HCT116 (cell line): ENCODE measurements at regions not wholly inside any gene's neighbourhood (a gene's known extent, or its start where the extent isn't known, plus 50 kb on each side); places are given as distances from the start of the nearest gene placed in this dataset.

ENCODE experiments used
- ATAC-seq: fragments of 200-7000 bp; cut with Tn5 transposase; 2 replicates; pipeline ENCODE4 v1.9.1; 2020; ENCODE audit warnings: mild to moderate bottlenecking, moderate library complexity
- BruUV-seq: library from RNA; stranded (reverse); fragments of 400-500 nt; replicated peaks from 2 replicates; lab custom pipeline; 2021; lab: Mats Ljungman, UMichigan
- CTCF ChIA-PET: fragments of 300-600 bp; sonication (Branson Sonifier 250); formaldehyde crosslinking; loops from one replicate; lab custom pipeline; 2021; ENCODE audit warnings: antibody characterized with exemption; lab: Charles Lee
- POLR2A ChIA-PET: fragments of 300-600, 350-600 bp; sonication (Branson Sonifier 250); formaldehyde crosslinking; loops from one replicate; lab custom pipeline; 2021; ENCODE audit warnings: antibody characterized with exemption; lab: Charles Lee
- RAD21 ChIA-PET, 2 experiments: fragments of 300-600 bp; sonication (Branson Sonifier 250); formaldehyde crosslinking; loops; one replicate each; lab custom pipeline; 2023; ENCODE audit warnings: low total read pairs in 2 of 2; ENCODE audit not compliant: uncharacterized antibody in 2 of 2, unreplicated experiment in 2 of 2, low non-redundant PET in 1 of 2; lab: Charles Lee
- DNase-seq: peaks from one replicate; pipeline ENCODE4 v3.0.0-alpha.2; 2010; ENCODE audit warnings: low read depth, low spot score
- H2AFZ ChIP-seq: fragments of 200-600 bp; shearing (Covaris generic), sonication (generic); 2 replicates; pipeline ENCODE4 v1.6.1; 2017; ENCODE audit warnings: low read depth, mixed run types, mixed read lengths, antibody characterized with exemption, low read length; ENCODE audit not compliant: poor library complexity, severe bottlenecking
- H3K27ac ChIP-seq: 2 replicates; pipeline ENCODE4 v1.5.1; 2012; ENCODE audit warnings: low read depth, low read length
- H3K27me3 ChIP-seq: fragments of 200-600 bp; sonication (generic); 2 replicates; pipeline ENCODE4 v1.6.1; 2016; ENCODE audit warnings: mixed run types, low read length, mixed read lengths; ENCODE audit not compliant: insufficient read depth
- H3K36me3 ChIP-seq, 2 experiments: fragments of 200-500 bp in 1 of 2; fragments of 200-600 bp in 1 of 2; sonication (Bioruptor generic) in 1 of 2; sonication (generic) in 1 of 2; 2 replicates each; pipeline versions ENCODE4 v1.5.1 to v1.6.1; 2014 to 2016; ENCODE audit warnings: low read length in 2 of 2, inconsistent platforms in 1 of 2, mixed read lengths in 1 of 2, mixed run types in 1 of 2; ENCODE audit not compliant: insufficient read depth in 2 of 2, control insufficient read depth in 1 of 2
- H3K4me1 ChIP-seq, 2 experiments: fragments of 200-600 bp in 1 of 2; sonication (generic) in 1 of 2; 2 replicates each; pipeline versions ENCODE4 v1.5.1 to v1.6.1; 2012 to 2017; ENCODE audit warnings: low read length in 2 of 2, inconsistent platforms in 1 of 2, mild to moderate bottlenecking in 1 of 2, mixed read lengths in 1 of 2, mixed run types in 1 of 2, moderate library complexity in 1 of 2; ENCODE audit not compliant: insufficient read depth in 2 of 2, control insufficient read depth in 1 of 2
- H3K4me2 ChIP-seq: fragments of 200-600 bp; sonication (generic); 2 replicates; pipeline ENCODE4 v1.6.1; 2017; ENCODE audit warnings: mixed run types, low read length, mixed read lengths
- H3K4me3 ChIP-seq, 2 experiments: fragments of 200-600 bp in 1 of 2; sonication (generic) in 1 of 2; replicated peaks in 1 of 2; 2 replicates each; pipeline ENCODE4 v1.5.1; 2011 to 2016; ENCODE audit warnings: low read length in 2 of 2, control low read depth in 1 of 2, low read depth in 1 of 2, mild to moderate bottlenecking in 1 of 2, mixed read lengths in 1 of 2, mixed run types in 1 of 2
- H3K79me2 ChIP-seq: fragments of 200-600 bp; sonication (generic); 2 replicates; pipeline ENCODE4 v1.6.1; 2017; ENCODE audit warnings: mild to moderate bottlenecking, mixed run types, low read length, moderate library complexity, mixed read lengths; ENCODE audit not compliant: insufficient read depth
- H3K9ac ChIP-seq: fragments of 200-600 bp; sonication (generic); 2 replicates; pipeline ENCODE4 v1.6.1; 2016; ENCODE audit warnings: low read length, mixed read lengths
- H3K9me2 ChIP-seq: fragments of 200-600 bp; sonication (generic), shearing (Covaris generic); 2 replicates; pipeline ENCODE4 v1.6.1; 2017; ENCODE audit warnings: mixed run types, mild to moderate bottlenecking, moderate library complexity; ENCODE audit not compliant: insufficient read depth
- H3K9me3 ChIP-seq, 2 experiments: fragments of 200-500 bp in 1 of 2; fragments of 200-600 bp in 1 of 2; sonication (Bioruptor generic) in 1 of 2; sonication (generic) in 1 of 2; 2 replicates each; pipeline ENCODE4 v1.6.1; 2014 to 2017; ENCODE audit warnings: low read length in 2 of 2, mixed read lengths in 2 of 2, inconsistent platforms in 1 of 2, low read depth in 1 of 2, mild to moderate bottlenecking in 1 of 2, mixed run types in 1 of 2, moderate library complexity in 1 of 2; ENCODE audit not compliant: control insufficient read depth in 1 of 2, insufficient read depth in 1 of 2
- H4K20me1 ChIP-seq: fragments of 200-600 bp; sonication (generic), shearing (Covaris generic); 2 replicates; pipeline ENCODE4 v1.6.1; 2017; ENCODE audit warnings: mixed run types, mild to moderate bottlenecking, moderate library complexity; ENCODE audit not compliant: insufficient read depth
- CBX3 ChIP-seq: IDR thresholded peaks from 2 replicates; pipeline ENCODE4 v1.6.1; 2012; ENCODE audit warnings: low read depth
- CEBPB ChIP-seq: IDR thresholded peaks from 2 replicates; pipeline ENCODE4 v1.6.1; 2012; ENCODE audit warnings: low read depth
- EGR1 ChIP-seq: IDR thresholded peaks from 2 replicates; pipeline ENCODE4 v1.6.1; 2012; ENCODE audit warnings: low read depth
- ELF1 ChIP-seq: IDR thresholded peaks from 2 replicates; pipeline ENCODE4 v1.6.1; 2012; ENCODE audit warnings: low read depth, borderline replicate concordance
- FOSL1 ChIP-seq: IDR thresholded peaks from 2 replicates; pipeline ENCODE4 v1.6.1; 2012; ENCODE audit warnings: low read depth
- JUND ChIP-seq: IDR thresholded peaks from 2 replicates; pipeline ENCODE4 v1.6.1; 2012
- POLR2AphosphoS5 ChIP-seq: IDR thresholded peaks from 2 replicates; pipeline ENCODE4 v1.6.1; 2011; ENCODE audit warnings: mild to moderate bottlenecking, low read depth, low read length, moderate library complexity
- SP1 ChIP-seq: IDR thresholded peaks from 2 replicates; pipeline ENCODE4 v1.6.1; 2012; ENCODE audit warnings: low read depth
- SRF ChIP-seq: IDR thresholded peaks from 2 replicates; pipeline ENCODE4 v1.6.1; 2012; ENCODE audit warnings: low read depth
- TCF7L2 ChIP-seq: IDR thresholded peaks from 2 replicates; pipeline ENCODE4 v1.7.0; 2011; ENCODE audit warnings: borderline replicate concordance, inconsistent platforms; ENCODE audit not compliant: insufficient read depth, insufficient read length; ENCODE audit errors: extremely low read depth
- ZBTB33 ChIP-seq: IDR thresholded peaks from 2 replicates; pipeline ENCODE4 v1.6.1; 2011; ENCODE audit warnings: mild to moderate bottlenecking, low read length, moderate library complexity; ENCODE audit not compliant: insufficient replicate concordance; ENCODE audit errors: extremely low read depth
- ZFX ChIP-seq: fragments of 450-650 bp; IDR thresholded peaks from 2 replicates; pipeline ENCODE4 v1.6.1; 2017
- ZNF274 ChIP-seq: fragments of 200-500 bp; sonication (Bioruptor generic); IDR thresholded peaks from 2 replicates; pipeline ENCODE4 v1.6.1; 2014; ENCODE audit warnings: mild to moderate bottlenecking, low read depth, low read length, inconsistent platforms
- intact Hi-C: fragments of 100-400 bp; cut with micrococcal nuclease; formaldehyde crosslinking; loops from 2 replicates; pipeline ENCODE4 v1.10.0; 2022
- TF ChIP-seq, protein P1 (sequence below), 3 experiments: fragments of 200-600 bp in 1 of 3; sonication (generic) in 1 of 3; IDR thresholded peaks in 2 of 3; conservative IDR thresholded peaks in 1 of 3; 2 replicates each; pipeline ENCODE4 v1.5.1; 2012 to 2017; ENCODE audit warnings: low read depth in 2 of 3, low read length in 2 of 3, antibody characterized with exemption in 1 of 3, borderline replicate concordance in 1 of 3, control low read depth in 1 of 3, mild to moderate bottlenecking in 1 of 3, mixed read lengths in 1 of 3, mixed run types in 1 of 3, moderate library complexity in 1 of 3; ENCODE audit not compliant: insufficient read depth in 1 of 3
- TF ChIP-seq, protein P2 (sequence below): IDR thresholded peaks from 2 replicates; pipeline ENCODE4 v1.6.1; 2012; ENCODE audit warnings: low read depth

GRCh38 chr1:209375097-209375496 is 208.4 kb upstream of the CAMK1G start:
- peaks cover 0 to 8% of the 10 kb centered on the region in 2 experiments; a peak in 1 of 4 replicates for H3K4me1 ChIP-seq
- no peak for ATAC-seq
- CTCF ChIA-PET, result no interaction called here
- no peaks in the 10 kb centered on the region for H3K79me2 ChIP-seq
- no peak overlapping the region for H3K27ac ChIP-seq
- no peaks in the 10 kb centered on the region for H4K20me1 ChIP-seq
- no peak overlapping the region for H3K4me3 ChIP-seq
- POLR2A ChIA-PET, result no interaction called here
- no peak overlapping the region for H3K9ac ChIP-seq
- H3K4me2 ChIP-seq, result no peak overlapping the region
- no TSS peak for BruUV-seq
- TF ChIP-seq, protein P1, sequence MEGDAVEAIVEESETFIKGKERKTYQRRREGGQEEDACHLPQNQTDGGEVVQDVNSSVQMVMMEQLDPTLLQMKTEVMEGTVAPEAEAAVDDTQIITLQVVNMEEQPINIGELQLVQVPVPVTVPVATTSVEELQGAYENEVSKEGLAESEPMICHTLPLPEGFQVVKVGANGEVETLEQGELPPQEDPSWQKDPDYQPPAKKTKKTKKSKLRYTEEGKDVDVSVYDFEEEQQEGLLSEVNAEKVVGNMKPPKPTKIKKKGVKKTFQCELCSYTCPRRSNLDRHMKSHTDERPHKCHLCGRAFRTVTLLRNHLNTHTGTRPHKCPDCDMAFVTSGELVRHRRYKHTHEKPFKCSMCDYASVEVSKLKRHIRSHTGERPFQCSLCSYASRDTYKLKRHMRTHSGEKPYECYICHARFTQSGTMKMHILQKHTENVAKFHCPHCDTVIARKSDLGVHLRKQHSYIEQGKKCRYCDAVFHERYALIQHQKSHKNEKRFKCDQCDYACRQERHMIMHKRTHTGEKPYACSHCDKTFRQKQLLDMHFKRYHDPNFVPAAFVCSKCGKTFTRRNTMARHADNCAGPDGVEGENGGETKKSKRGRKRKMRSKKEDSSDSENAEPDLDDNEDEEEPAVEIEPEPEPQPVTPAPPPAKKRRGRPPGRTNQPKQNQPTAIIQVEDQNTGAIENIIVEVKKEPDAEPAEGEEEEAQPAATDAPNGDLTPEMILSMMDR (IDR thresholded peaks at IDR 0.05 in 2 of 3, conservative IDR thresholded peaks at IDR 0.05 in 1 of 3; ENCODE audit: borderline replicate concordance in 1 of 3, insufficient read depth in 1 of 3, low read depth in 2 of 3, low read length in 2 of 3), result no peak
- TF ChIP-seq SRF (no peak), JUND (no peak), ZNF274 (no peak), CBX3 (no peak), ZFX (no peak), SP1 (no peak), POLR2AphosphoS5 (no peak), EGR1 (no peak), CEBPB (no peak), ELF1 (no peak), ZBTB33 (no peak), TCF7L2 (no peak), FOSL1 (no peak)
- TF ChIP-seq, protein P2, sequence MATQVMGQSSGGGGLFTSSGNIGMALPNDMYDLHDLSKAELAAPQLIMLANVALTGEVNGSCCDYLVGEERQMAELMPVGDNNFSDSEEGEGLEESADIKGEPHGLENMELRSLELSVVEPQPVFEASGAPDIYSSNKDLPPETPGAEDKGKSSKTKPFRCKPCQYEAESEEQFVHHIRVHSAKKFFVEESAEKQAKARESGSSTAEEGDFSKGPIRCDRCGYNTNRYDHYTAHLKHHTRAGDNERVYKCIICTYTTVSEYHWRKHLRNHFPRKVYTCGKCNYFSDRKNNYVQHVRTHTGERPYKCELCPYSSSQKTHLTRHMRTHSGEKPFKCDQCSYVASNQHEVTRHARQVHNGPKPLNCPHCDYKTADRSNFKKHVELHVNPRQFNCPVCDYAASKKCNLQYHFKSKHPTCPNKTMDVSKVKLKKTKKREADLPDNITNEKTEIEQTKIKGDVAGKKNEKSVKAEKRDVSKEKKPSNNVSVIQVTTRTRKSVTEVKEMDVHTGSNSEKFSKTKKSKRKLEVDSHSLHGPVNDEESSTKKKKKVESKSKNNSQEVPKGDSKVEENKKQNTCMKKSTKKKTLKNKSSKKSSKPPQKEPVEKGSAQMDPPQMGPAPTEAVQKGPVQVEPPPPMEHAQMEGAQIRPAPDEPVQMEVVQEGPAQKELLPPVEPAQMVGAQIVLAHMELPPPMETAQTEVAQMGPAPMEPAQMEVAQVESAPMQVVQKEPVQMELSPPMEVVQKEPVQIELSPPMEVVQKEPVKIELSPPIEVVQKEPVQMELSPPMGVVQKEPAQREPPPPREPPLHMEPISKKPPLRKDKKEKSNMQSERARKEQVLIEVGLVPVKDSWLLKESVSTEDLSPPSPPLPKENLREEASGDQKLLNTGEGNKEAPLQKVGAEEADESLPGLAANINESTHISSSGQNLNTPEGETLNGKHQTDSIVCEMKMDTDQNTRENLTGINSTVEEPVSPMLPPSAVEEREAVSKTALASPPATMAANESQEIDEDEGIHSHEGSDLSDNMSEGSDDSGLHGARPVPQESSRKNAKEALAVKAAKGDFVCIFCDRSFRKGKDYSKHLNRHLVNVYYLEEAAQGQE, result no peak
- TF ChIP-seq, all 23 proteins: peak for 0
- intact Hi-C loops, result loop anchor here (10.0 kb wide), 1 partner anchor 350 kb away; no protein-coding TSS in a partner anchor
- H3K9me2 ChIP-seq, result no peaks in the 10 kb centered on the region
- H3K9me3 ChIP-seq, result no peaks in the 10 kb centered on the region
- H3K27me3 ChIP-seq, result no peaks in the 10 kb centered on the region
- DNase-seq, result no peak
- RAD21 ChIA-PET, result no interaction called here
- no peak overlapping the region for H2AFZ ChIP-seq
- no peaks in the 10 kb centered on the region for H3K36me3 ChIP-seq
